OCI-LY3 (cell line): ENCODE measurements at regions not wholly inside any gene's neighbourhood (a gene's known extent, or its start where the extent isn't known, plus 50 kb on each side); places are given as distances from the start of the nearest gene placed in this dataset.

Experiments
- CTCF ChIP-seq: fragments of 200-600, 300-600 bp; sonication (generic); IDR thresholded peaks from 2 replicates; pipeline ENCODE4 v1.5.1; 2014; ENCODE audit warnings: antibody characterized with exemption, low read length, low read depth
- EZH2phosphoT487 ChIP-seq: fragments of 200-600 bp; shearing (Covaris generic); IDR thresholded peaks from 2 replicates; pipeline ENCODE4 v1.6.1; 2018; ENCODE audit warnings: antibody characterized with exemption, mixed run types, low read depth

GRCh38 chr13:37348916-37349643 lies 243.6 kb upstream of the CSNK1A1L start:
- TF ChIP-seq CTCF: no peak
- no peak for TF ChIP-seq EZH2phosphoT487
